IMR-90 (cell line): ENCODE measurements at regions not wholly inside any gene's neighbourhood (a gene's known extent, or its start where the extent isn't known, plus 50 kb on each side); places are given as distances from the start of the nearest gene placed in this dataset.

Source experiments
- ATAC-seq: fragments of 200-7000 bp; cut with Tn5 transposase; 2 replicates; pipeline ENCODE4 v1.9.1; 2020; ENCODE audit warnings: low read depth, mild to moderate bottlenecking, moderate library complexity
- BruUV-seq: library from RNA; stranded (reverse); fragments of 400-500 nt; replicated peaks from 2 replicates; lab custom pipeline; 2021; lab: Mats Ljungman, UMichigan
- CTCF ChIA-PET: fragments of 300-600 bp; formaldehyde crosslinking; extraction: SDS; loops from one replicate; lab custom pipeline; 2021; ENCODE audit warnings: antibody characterized with exemption; lab: Yijun Ruan, JAX
- POLR2A ChIA-PET: fragments of 300-600 bp; sonication (Branson Sonifier 250); formaldehyde crosslinking; loops from one replicate; lab custom pipeline; 2022; ENCODE audit warnings: antibody characterized with exemption; ENCODE audit not compliant: unreplicated experiment; lab: Charles Lee
- DNase-seq: peaks from one replicate; pipeline ENCODE4 v3.0.0; 2013
- H2AFZ ChIP-seq: replicated peaks from 2 replicates; pipeline ENCODE3; 2013; ENCODE audit warnings: low read length, mild to moderate bottlenecking; ENCODE audit not compliant: poor library complexity
- H2AK5ac ChIP-seq: 2 replicates; pipeline ENCODE4 v1.6.1; 2013; ENCODE audit warnings: low read depth, low read length, inconsistent platforms
- H2AK9ac ChIP-seq: replicated peaks from 2 replicates; pipeline ENCODE3; 2013; ENCODE audit warnings: mild to moderate bottlenecking, low read depth, low read length, moderate library complexity; ENCODE audit not compliant: poor library complexity
- H2BK120ac ChIP-seq: 2 replicates; pipeline ENCODE4 v1.6.1; 2013; ENCODE audit warnings: low read depth, low read length, inconsistent platforms
- H2BK15ac ChIP-seq: 3 replicates; pipeline ENCODE4 v1.6.1; 2013; ENCODE audit warnings: low read depth, low read length, inconsistent platforms
- H2BK20ac ChIP-seq: 2 replicates; pipeline ENCODE4 v1.6.1; 2013; ENCODE audit warnings: low read depth, mild to moderate bottlenecking, inconsistent platforms, low read length, moderate library complexity
- H2BK5ac ChIP-seq: 2 replicates; pipeline ENCODE4 v1.6.1; 2013; ENCODE audit warnings: mild to moderate bottlenecking, low read depth, low read length, inconsistent platforms; ENCODE audit not compliant: poor library complexity, severe bottlenecking
- H3K14ac ChIP-seq: replicated peaks from 2 replicates; pipeline ENCODE4 v1.6.1; 2013; ENCODE audit warnings: low read depth, low read length, inconsistent platforms
- H3K18ac ChIP-seq: 2 replicates; pipeline ENCODE4 v1.6.1; 2013; ENCODE audit warnings: low read depth, low read length, control low read depth
- H3K23ac ChIP-seq: 2 replicates; pipeline ENCODE4 v1.6.1; 2013; ENCODE audit warnings: low read depth, low read length, inconsistent platforms
- H3K27ac ChIP-seq: 2 replicates; pipeline ENCODE4 v1.5.1; 2013; ENCODE audit warnings: mild to moderate bottlenecking, control low read depth, low read length; ENCODE audit not compliant: insufficient read depth
- H3K27me3 ChIP-seq: 2 replicates; pipeline ENCODE4 v1.6.1; 2013; ENCODE audit warnings: low read length; ENCODE audit not compliant: control insufficient read depth, insufficient read depth
- H3K36me3 ChIP-seq: 2 replicates; pipeline ENCODE4 v1.6.1; 2013; ENCODE audit warnings: low read length, mixed read lengths; ENCODE audit not compliant: control insufficient read depth, insufficient read depth
- H3K4ac ChIP-seq: 2 replicates; pipeline ENCODE4 v1.6.1; 2013; ENCODE audit warnings: low read depth, low read length, inconsistent platforms
- H3K4me1 ChIP-seq: 2 replicates; pipeline ENCODE4 v1.6.1; 2013; ENCODE audit warnings: low read length, mixed read lengths; ENCODE audit not compliant: control insufficient read depth, insufficient read depth
- H3K4me2 ChIP-seq: 2 replicates; pipeline ENCODE4 v1.6.1; 2013; ENCODE audit warnings: low read depth, mild to moderate bottlenecking, control low read depth, low read length, moderate library complexity
- H3K4me3 ChIP-seq: 2 replicates; pipeline ENCODE4 v1.5.1; 2013; ENCODE audit warnings: low read depth, mild to moderate bottlenecking, control low read depth, low read length, moderate library complexity; ENCODE audit not compliant: insufficient read depth
- H3K56ac ChIP-seq: 2 replicates; pipeline ENCODE4 v1.6.1; 2013; ENCODE audit warnings: low read length, inconsistent platforms; ENCODE audit not compliant: insufficient read depth; ENCODE audit errors: extremely low read depth
- H3K79me1 ChIP-seq, 2 experiments: 2 replicates each; pipeline ENCODE4 v1.6.1; 2013; ENCODE audit warnings: low read length in 2 of 2, inconsistent platforms in 1 of 2, low read depth in 1 of 2
- H3K9ac ChIP-seq: 2 replicates; pipeline ENCODE4 v1.6.1; 2013; ENCODE audit warnings: low read depth, low read length, control low read depth
- H3K9me1 ChIP-seq: 2 replicates; pipeline ENCODE4 v1.6.1; 2013; ENCODE audit warnings: low read length, inconsistent platforms; ENCODE audit not compliant: insufficient read depth
- H3K9me3 ChIP-seq: 2 replicates; pipeline ENCODE4 v1.6.1; 2013; ENCODE audit warnings: low read length; ENCODE audit not compliant: control insufficient read depth, insufficient read depth
- H4K20me1 ChIP-seq: 2 replicates; pipeline ENCODE4 v1.6.1; 2013; ENCODE audit warnings: low read length, inconsistent platforms; ENCODE audit not compliant: insufficient read depth
- H4K5ac ChIP-seq: 2 replicates; pipeline ENCODE4 v1.6.1; 2013; ENCODE audit warnings: mild to moderate bottlenecking, low read depth, low read length, control low read depth
- H4K8ac ChIP-seq, 2 experiments: 2 replicates each; pipeline ENCODE4 v1.6.1; 2013; ENCODE audit warnings: low read depth in 2 of 2, low read length in 2 of 2, control low read depth in 1 of 2, inconsistent platforms in 1 of 2
- H4K91ac ChIP-seq: 2 replicates; pipeline ENCODE4 v1.6.1; 2013; ENCODE audit warnings: low read depth, low read length, inconsistent platforms; ENCODE audit not compliant: insufficient read depth
- RAD21 ChIP-seq: IDR thresholded peaks from 2 replicates; pipeline ENCODE4 v1.6.1; 2012; ENCODE audit warnings: low read length, improper control_type of control experiment
- RCOR1 ChIP-seq: IDR thresholded peaks from 2 replicates; pipeline ENCODE4 v1.6.1; 2012; ENCODE audit warnings: mild to moderate bottlenecking, low read length, improper control_type of control experiment; ENCODE audit not compliant: insufficient replicate concordance
- SMC3 ChIP-seq: fragments of 150-350 bp; IDR thresholded peaks from 2 replicates; pipeline ENCODE4 v1.6.1; 2016; ENCODE audit warnings: low read depth, mild to moderate bottlenecking, antibody characterized with exemption, low read length, moderate library complexity
- dilution Hi-C: fragments of 300-500 bp; cut with HindIII; formaldehyde crosslinking; loops from one replicate; pipeline ENCODE4 v1.14.3; 2018; ENCODE audit warnings: low sequenced_read_pairs; ENCODE audit not compliant: unreplicated experiment
- in situ Hi-C: fragments of 300-500 bp; cut with MboI; formaldehyde crosslinking; loops from 3 replicates; pipeline ENCODE4 v1.14.3; 2019; ENCODE audit warnings: low sequenced_read_pairs, inconsistent platforms, mixed read lengths
- intact Hi-C: fragments of 100-400 bp; cut with micrococcal nuclease; formaldehyde crosslinking; loops from 2 replicates; pipeline ENCODE4 v1.10.0; 2022

DNA sequence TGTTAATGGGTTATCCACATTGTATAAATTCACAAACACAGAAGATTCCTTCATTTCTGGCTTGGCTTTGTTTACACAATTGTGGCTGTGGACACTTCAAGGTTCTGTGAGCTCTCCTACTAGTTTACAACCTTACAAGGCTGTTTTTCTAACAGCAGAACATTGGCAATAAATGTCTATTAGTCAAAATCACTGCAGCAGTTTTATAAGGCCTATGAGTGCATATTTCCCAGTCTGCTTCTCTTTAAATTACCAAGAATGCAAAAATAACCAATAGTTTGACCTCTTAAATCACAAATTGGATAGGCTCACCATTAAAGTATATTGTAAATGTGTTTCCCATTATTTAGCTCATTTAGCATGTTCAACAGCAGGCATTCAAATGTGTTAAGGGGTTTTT is 239.2 kb downstream of the DKK2 start:
- Histone ChIP-seq H3K56ac (no peak overlapping the region), H4K20me1 (no peaks in the 10 kb centered on the region), H2BK120ac (no peak overlapping the region), H2AFZ (no peak overlapping the region), H3K14ac (no peak overlapping the region), H2BK5ac (no peak overlapping the region), H2BK20ac (no peak overlapping the region), H3K4ac (no peak overlapping the region), H3K9ac (no peak overlapping the region), H3K79me1 (no peaks in the 10 kb centered on the region), H4K8ac (no peak overlapping the region), H2AK5ac (no peak overlapping the region), H3K9me3 (no peaks in the 10 kb centered on the region), H2AK9ac (no peak overlapping the region), H2BK15ac (no peak overlapping the region), H3K18ac (no peak overlapping the region), H3K27me3 (no peaks in the 10 kb centered on the region), H3K9me1 (no peaks in the 10 kb centered on the region), H3K4me2 (no peak overlapping the region), H3K4me1 (no peaks in the 10 kb centered on the region), H3K4me3 (no peak overlapping the region), H3K27ac (no peak overlapping the region), H4K5ac (no peak overlapping the region), H3K23ac (no peak overlapping the region), H3K36me3 (no peaks in the 10 kb centered on the region), H4K91ac (no peak overlapping the region)
- TF ChIP-seq RCOR1 (no peak), RAD21 (no peak), SMC3 (no peak)
- CTCF ChIA-PET = interaction anchor here (0.6 kb wide), 2 partner anchors 26 to 1192 kb away, joined by 4 to 5 read pairs; no protein-coding TSS in a partner anchor
- POLR2A ChIA-PET = no interaction called here
- intact Hi-C loops (no loop called here), dilution Hi-C loops (no loop called here), in situ Hi-C loops (no loop called here)
- no TSS peak for BruUV-seq
- no peak for ATAC-seq
- DNase-seq = no peak
